ENCODE measurements at regions not wholly inside any gene's neighbourhood (a gene's known extent, or its start where the extent isn't known, plus 50 kb on each side); places are given as distances from the start of the nearest gene placed in this dataset.
"Not testable (repeated sequence)": the region's sequence is repeated elsewhere in the genome, so short reads cannot be mapped to it uniquely, and the experiment has no call there.

DNA sequence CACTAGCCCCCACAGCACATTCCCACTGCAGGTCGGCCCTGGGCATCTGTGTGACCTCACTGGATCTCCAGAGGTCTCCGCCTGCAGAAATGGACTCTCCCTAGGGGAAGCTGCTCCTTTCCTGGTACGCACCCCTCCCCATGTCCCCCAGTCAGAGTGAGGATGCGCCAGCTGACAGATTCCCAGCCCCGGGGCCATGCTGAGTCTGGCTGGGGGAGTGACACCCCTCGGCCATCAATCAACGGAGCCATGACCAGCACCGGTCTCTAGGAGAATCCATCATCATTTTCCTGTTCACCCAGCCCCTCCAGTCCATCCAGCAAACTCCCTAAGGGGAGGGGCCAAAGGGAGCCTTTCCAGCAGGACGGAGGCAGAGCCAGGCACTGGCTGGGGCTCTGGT is 68.7 kb upstream of the PAX7 start:
- no peak for DNase-seq (ENCODE audit: low read depth in 3 of 3)

DNA sequence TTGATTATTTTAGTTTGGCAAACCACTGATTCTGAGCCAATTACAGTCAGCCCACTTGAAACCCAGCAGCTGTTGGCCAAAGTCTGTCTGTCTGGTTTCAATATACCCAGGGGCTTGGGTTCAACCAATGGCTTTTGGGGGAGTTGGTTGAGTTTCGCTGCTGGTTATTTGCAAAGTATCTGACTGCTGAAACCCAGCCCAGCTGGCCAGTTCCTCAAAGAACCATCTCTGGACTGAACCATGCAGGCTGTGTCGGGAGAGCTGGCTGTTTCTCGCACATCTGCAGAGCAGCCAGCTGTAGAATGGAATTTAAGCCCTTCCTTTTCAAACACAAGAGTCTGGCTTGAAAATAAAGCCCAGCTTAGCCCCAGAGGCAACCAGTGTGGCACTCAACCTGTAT is 66.0 kb upstream of the PAX7 start:
- no peak for DNase-seq (ENCODE audit: low read depth in 3 of 3)

DNA sequence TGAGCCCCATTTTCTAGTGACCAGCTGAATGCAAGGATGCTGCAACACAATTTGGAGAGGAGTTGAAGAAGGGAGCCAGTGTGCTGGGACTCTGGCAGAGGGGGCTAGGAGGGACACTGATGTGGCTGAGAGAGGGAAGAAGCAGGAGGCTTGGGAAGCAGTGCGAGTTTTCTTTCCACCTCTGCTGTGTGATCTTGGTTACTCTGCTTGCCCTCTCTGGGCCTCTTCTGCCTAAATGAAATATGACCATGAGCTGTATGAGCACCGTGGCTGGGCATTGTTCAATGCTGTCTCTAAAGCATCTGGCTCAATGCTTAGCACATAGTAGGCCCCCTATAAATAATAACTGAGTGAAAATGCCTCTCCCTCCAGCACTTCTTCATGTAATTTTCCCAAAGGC is 65.3 kb upstream of the PAX7 start:
- no peak for DNase-seq (ENCODE audit: low read depth in 3 of 3)

DNA sequence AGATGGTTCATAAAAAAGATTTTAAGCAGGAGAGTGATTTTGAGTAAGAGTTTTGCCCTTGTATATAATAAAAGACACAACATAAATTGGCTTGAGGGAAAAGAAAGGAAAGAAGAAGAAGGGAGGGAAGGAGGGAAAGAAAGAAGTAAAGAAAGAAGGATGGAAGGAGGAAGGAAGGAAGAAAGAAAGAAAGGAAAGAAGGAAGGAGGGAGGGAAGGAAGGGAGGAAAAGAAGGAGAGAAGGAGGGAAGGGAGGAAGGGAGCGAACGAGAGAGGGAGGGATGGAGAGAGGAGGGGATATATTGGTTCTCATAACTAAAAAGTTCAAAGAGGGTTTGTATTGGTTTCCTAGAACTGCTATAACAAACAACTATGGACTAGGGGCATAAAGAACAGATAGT is 62.2 kb upstream of the PAX7 start:
- no peak for DNase-seq (ENCODE audit: low read depth in 3 of 3)

DNA sequence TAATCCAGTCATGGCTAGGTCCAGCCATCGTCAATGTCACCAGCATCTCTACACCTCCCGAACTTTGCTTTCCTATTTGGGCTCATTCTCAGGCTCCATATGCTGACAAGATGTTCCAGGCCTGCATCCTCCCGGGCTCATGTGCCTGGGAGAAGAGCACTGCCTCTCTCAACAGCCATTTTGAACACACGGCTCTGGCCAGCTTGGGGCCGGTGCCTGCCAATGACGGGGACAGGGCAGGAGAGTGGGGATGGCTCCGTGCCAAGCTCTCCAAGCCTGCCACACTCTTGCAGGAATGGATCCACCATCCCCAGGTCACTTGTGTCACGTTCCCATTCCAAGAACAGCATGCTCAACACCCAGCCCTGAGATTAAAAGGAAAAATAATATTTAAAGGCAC is 61.4 kb upstream of the PAX7 start:
- no peak for DNase-seq (ENCODE audit: low read depth in 3 of 3)

DNA sequence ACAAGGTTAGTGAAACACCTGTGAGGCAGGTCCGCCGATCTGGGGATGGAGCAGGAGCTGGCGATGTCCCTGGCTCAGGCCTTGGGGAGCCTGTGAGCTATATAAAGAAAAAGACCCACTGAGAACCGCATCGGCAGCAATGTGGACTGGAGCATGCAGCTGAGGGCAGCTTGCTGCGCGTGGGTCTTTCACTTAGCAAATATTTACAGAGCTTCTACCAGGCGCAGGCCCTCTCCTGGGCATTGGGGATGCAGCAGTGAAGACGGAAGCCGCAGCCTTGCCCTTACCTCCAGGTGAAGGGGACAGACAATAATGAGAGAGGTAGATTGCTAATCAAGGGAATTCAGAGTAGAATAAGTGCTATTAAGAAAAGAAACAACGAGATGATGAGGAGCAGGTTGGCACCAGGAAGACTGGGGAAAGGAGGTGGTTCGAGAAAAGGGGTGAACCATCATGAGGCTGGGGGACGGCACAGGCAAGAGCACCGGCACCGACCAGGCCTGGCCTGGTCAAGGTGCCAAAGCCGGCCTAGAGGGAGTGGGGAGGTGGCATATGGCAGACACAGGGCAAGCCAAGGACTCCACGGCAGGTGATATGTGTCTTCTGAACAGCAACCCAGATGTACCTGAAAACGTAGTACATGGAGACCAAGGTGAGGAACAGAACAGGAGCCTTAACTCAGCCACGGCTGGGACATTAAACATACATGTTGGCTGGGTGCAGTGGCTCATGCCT is 60.7 kb upstream of the PAX7 start:
- no peak for DNase-seq (ENCODE audit: low read depth in 3 of 3)

DNA sequence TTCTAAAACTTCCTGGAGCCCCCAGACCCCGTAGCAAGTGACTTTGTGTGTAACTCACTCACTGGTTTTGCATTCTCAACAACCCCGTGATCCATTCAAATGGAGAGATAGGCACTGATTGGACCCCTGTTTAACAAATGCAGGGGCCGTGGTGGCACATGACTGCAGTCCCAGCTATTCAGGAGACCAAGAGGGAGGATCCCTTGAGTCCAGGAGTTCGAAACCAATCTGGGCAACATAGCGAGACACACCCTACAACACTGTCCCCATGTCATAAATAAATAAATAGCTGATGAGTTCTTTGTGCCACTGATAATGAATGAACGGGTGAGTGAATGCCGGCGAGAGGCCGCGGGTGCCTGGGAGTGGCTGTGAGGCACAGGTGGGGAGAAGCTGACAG is 59.4 kb upstream of the PAX7 start:
- no peak for DNase-seq (ENCODE audit: low read depth in 3 of 3)

DNA sequence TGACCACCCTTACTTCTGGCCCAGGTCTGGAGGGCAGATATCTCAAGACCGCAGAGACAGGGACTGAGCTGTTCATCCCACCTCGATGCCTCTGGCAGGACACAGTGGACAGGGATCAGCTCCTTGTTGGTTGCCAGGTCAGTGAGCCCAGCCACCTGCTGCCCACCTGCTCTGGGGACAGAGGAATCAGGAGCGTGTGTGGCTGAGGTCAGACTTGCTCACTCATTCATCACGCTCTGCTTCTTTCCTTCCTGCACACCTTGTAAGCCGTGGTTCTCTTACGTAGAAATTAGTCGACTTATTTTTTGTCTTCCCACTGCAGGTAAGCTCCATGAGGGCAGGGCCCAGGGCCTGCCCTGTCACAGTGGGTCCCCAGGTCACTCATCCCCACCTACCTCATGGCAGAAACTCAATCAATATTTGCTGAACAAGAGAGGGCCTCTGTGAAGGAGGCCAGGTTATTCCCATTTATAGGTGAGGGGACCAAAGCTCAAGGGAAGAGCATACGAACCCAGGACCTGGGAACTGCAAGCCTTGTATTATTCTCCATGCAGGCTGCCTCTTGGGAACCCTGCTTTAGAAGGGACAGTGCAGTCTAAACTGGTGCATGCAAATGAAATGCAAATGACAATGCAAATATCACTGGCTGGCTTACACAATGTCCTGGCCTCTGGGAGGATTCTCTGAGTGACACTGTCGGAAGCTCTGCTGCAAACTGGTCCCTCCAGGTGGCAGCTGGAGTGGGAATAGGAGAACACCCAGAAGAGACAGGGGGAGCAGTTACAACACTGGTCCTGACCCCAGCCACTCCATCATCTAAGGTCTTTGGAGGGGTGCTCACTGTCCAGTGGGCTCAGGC is 58.4 kb upstream of the PAX7 start:
- DNase-seq (ENCODE audit: low read depth in 3 of 3) = no peak

DNA sequence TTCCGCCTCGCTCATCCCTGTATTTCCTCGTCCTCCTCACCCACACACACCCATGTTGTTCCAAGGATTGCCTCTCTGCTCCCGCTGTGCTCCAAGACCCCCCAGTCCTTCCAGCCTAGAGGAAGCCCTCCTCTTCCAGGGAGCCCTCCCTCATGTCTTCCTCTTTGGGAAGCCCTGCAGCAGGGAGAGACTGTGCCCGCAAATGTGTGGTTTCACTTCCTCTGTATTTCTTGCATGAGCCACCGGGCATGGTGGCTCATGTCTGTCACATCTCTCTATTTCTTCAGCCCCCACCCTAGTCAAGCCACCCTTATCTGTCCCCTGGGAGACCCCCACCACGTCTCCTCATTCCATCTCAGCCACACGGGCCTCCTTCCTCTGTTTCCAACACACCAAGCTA is 57.5 kb upstream of the PAX7 start:
- no peak for DNase-seq (ENCODE audit: low read depth in 3 of 3)

DNA sequence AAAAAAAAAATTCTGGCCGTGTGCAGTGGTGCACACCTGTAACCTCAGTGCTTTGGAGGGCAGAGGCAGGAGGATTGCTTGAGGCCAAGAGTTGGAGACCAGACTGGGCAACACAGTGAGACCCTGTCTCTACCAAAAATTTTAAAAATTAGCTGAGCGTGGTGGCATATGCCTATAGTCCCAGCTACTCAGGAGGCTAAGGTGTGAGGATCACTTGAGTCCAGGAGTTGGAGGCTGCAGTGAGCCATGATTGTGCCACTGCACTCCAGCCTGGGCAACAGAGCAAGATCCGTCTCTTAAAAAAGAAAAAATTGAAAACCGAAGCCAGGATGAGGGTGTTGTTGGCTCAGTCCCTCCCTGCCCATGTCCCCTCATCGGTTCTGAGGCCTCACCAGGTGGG is 55.9 kb upstream of the PAX7 start:
- DNase-seq (ENCODE audit: low read depth in 3 of 3) = no peak

DNA sequence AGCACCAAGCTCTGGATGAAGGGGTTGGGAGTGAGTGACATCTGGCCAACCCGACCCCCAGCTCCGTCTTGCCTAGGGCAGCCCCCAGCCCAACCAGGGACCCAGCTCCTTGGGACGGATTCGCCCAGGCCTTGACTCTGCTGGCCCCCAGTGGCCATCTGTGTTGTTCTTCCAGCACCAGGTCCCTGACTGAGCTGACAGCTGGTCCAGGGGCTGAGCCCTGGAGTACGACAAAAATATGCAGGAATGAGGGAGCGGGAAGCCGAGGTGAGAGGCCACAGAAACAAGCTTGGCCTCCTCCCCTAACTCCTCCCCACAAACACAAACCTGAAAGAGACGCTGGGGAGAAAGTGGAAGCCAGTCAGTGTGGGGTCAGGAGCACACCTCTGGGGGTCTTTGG is 55.0 kb upstream of the PAX7 start:
- DNase-seq (ENCODE audit: low read depth in 3 of 3) = peak in 2 of 3 experiments; percentile 12 to 36

DNA sequence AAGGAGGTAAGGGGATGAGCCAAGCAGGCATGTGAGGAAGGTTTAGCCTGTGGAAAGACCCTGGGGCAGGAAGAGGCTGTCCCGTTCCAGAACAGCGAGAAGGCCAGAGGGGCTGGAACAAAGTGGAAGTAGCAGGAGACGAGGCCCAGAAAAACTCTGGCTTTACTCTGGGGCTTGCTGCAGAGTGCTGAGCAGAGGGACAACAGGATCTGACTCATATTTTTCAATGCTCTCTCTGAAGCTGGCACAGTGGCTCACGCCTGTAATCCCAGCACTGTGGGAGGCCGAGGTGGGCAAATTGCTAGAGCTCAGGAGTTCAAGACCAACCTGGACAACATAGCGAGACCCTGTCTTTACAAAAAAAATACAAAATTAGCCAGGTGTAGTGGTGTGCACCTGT is 52.4 kb upstream of the PAX7 start:
- no peak for DNase-seq (ENCODE audit: low read depth in 3 of 3)

DNA sequence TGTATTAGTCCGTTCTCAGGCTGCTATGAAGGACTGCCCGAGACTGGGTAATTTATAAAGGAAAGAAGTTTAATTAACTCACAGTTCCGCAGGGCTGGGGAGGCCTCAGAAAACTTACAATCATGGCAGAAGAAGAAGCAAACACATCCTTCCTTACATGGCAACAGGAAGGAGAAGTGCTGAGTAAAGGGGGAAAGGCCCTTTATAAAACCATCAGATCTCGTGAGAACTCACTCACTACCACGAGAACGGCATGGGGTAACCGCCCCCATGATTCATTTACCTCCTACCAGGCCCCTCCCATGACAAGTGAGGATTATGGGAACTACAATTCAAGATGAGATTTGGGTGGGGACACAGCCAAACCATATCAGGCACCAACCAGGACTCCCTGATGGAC is 51.4 kb upstream of the PAX7 start:
- DNase-seq (ENCODE audit: low read depth in 3 of 3) = not testable (repeated sequence)

DNA sequence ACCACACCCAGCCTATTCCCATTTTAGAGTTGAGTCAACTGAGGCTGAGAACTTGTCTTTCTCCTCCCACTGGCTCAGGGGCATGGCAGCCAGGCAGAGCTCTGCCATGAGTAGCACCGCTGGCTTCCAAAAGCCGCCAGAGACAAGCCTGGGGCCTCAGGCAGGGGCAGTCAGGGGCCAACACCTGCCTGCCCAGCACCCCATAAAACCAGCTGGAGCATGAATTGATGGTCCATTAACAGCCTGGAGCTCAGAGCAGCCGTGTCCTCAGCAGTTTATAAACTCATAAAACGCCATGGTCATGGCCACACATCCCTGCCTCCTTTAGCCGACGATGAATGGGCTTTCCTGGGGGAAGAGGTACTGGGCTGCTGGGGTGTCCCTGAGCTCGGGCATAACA is 50.6 kb upstream of the PAX7 start:
- no peak for DNase-seq (ENCODE audit: low read depth in 3 of 3)

DNA sequence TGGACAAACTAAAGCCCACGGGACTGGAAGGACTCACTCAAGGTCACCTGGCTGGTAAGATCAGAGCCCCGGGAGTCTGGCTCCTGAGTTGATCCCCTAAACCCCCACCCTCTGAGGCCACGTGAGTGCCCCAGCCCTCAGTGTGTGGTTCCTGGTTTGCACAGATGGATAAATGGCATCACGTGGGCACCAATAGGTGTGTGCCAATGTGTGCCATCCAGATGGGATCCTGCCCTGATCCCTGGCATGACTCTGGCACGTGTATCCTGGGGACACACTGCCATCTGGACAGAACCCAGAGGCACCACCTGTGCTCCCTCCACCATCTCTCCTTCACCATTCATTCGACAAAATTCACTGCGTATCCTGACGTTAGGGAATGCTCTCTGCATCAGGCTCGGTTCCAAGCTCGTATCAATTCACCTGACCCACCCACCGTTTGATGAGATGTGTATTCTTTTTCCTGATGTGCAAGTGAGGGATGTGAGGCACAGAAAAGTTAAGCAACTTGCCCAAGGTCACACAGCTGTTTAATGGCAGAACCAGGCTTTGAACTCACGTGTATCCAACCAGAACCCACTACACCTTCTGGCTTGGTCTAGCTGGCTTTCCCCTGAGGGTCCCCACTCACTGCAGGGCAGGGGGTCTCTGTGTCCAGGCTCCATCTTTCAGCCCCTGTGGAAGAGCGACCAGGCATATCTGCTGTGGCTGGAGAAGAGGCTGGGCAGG is 49.8 kb upstream of the PAX7 start:
- DNase-seq (ENCODE audit: low read depth in 3 of 3) = no peak
